NB4 (cell line): ENCODE measurements at regions not wholly inside any gene's neighbourhood (a gene's known extent, or its start where the extent isn't known, plus 50 kb on each side); places are given as distances from the start of the nearest gene placed in this dataset.

Experiments used
- MAX ChIP-seq: IDR thresholded peaks from 2 replicates; pipeline ENCODE4 v1.6.1; 2011; ENCODE audit warnings: low read depth, low read length
- POLR2A ChIP-seq: IDR thresholded peaks from 2 replicates; pipeline ENCODE4 v1.6.1; 2011; ENCODE audit warnings: mild to moderate bottlenecking; ENCODE audit not compliant: insufficient read length; ENCODE audit errors: extremely low read depth
- TF ChIP-seq, protein P1 (sequence below): IDR thresholded peaks from one replicate; pipeline ENCODE4 v1.5.1; 2012; ENCODE audit warnings: low read depth, low read length

- TF ChIP-seq, protein P1, sequence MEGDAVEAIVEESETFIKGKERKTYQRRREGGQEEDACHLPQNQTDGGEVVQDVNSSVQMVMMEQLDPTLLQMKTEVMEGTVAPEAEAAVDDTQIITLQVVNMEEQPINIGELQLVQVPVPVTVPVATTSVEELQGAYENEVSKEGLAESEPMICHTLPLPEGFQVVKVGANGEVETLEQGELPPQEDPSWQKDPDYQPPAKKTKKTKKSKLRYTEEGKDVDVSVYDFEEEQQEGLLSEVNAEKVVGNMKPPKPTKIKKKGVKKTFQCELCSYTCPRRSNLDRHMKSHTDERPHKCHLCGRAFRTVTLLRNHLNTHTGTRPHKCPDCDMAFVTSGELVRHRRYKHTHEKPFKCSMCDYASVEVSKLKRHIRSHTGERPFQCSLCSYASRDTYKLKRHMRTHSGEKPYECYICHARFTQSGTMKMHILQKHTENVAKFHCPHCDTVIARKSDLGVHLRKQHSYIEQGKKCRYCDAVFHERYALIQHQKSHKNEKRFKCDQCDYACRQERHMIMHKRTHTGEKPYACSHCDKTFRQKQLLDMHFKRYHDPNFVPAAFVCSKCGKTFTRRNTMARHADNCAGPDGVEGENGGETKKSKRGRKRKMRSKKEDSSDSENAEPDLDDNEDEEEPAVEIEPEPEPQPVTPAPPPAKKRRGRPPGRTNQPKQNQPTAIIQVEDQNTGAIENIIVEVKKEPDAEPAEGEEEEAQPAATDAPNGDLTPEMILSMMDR: no peak
- TF ChIP-seq POLR2A: no peak
- TF ChIP-seq MAX: no peak
Observed at GRCh38 chr2:196448407-196449079, 191.0 kb upstream of the CCDC150 start.
